ENCODE measurements at regions not wholly inside any gene's neighbourhood (a gene's known extent, or its start where the extent isn't known, plus 50 kb on each side); places are given as distances from the start of the nearest gene placed in this dataset.

DNA sequence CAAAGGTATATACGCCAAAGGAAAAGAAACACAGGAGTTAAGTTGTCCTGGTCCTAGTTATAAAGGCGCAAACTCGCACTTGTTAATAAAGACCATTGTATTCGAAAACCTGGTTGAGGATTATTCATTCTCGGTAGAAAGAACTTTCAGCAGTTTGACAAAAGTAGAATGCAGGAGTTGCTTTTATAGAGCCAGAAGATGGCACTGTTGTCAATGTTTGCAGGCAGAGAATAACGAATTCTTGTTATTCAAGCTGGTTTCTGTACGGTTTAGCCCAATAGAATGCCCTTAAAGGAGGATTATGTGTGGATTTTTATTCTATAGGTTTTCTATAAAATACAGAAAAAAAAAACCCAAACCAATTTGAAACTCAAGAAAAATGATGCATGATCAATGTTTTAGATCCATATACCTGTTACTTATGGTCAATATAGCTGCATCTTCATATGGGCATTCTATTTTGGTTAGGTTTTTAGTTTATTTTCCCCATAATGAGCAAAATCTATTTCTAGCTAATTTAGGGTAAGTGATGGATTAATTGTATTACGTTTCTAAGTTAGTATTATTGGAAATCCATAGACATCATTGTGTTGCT is 510.3 kb downstream of the PLCL1 start:
- Histone ChIP-seq H3K9me3 (ENCODE audit: low read depth, low read length, poor library complexity, severe bottlenecking) (no peaks in the 10 kb centered on the region), H3K4me1 (ENCODE audit: insufficient read depth, low read length, poor library complexity, severe bottlenecking) (peaks cover 4% of the 10 kb centered on the region), H3K36me3 (ENCODE audit: insufficient read depth, low read length, poor library complexity, severe bottlenecking) (no peaks in the 10 kb centered on the region), H3K4me3 (ENCODE audit: low read depth, low read length, poor library complexity, severe bottlenecking) (no peak overlapping the region), H3K27me3 (replicated peaks; ENCODE audit: insufficient read depth, low read depth, low read length, poor library complexity) (peaks cover 13% of the 10 kb centered on the region), H3K27ac (ENCODE audit: low read depth, low read length, poor library complexity, severe bottlenecking) (no peak overlapping the region)
- intact Hi-C loops (cut with micrococcal nuclease; ENCODE audit: unreplicated experiment), result loop anchor here (2.0 to 10.0 kb wide), 4 partner anchors 1172 to 1623 kb away; no protein-coding TSS in a partner anchor
- ChIA-PET POLR2A (ENCODE audit: low non-redundant PET) (no interaction called here), CTCF (interaction anchor here (0.6 to 1.2 kb wide), 4 partner anchors 19 to 1425 kb away, joined by 3 to 8 read pairs (median 4); no protein-coding TSS in a partner anchor)
- DNase-seq (ENCODE audit: low spot score), result peak; percentile 65
- TF ChIP-seq, protein P1, sequence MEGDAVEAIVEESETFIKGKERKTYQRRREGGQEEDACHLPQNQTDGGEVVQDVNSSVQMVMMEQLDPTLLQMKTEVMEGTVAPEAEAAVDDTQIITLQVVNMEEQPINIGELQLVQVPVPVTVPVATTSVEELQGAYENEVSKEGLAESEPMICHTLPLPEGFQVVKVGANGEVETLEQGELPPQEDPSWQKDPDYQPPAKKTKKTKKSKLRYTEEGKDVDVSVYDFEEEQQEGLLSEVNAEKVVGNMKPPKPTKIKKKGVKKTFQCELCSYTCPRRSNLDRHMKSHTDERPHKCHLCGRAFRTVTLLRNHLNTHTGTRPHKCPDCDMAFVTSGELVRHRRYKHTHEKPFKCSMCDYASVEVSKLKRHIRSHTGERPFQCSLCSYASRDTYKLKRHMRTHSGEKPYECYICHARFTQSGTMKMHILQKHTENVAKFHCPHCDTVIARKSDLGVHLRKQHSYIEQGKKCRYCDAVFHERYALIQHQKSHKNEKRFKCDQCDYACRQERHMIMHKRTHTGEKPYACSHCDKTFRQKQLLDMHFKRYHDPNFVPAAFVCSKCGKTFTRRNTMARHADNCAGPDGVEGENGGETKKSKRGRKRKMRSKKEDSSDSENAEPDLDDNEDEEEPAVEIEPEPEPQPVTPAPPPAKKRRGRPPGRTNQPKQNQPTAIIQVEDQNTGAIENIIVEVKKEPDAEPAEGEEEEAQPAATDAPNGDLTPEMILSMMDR (conservative IDR thresholded peaks at IDR 0.05; ENCODE audit: low read depth, low read length), result peak; percentile 73
- TF ChIP-seq EZH2 (IDR thresholded peaks at IDR 0.05; ENCODE audit: borderline replicate concordance, low read depth, low read length, poor library complexity, severe bottlenecking), result no peak
- no TSS peak for BruUV-seq (replicated peaks)

DNA sequence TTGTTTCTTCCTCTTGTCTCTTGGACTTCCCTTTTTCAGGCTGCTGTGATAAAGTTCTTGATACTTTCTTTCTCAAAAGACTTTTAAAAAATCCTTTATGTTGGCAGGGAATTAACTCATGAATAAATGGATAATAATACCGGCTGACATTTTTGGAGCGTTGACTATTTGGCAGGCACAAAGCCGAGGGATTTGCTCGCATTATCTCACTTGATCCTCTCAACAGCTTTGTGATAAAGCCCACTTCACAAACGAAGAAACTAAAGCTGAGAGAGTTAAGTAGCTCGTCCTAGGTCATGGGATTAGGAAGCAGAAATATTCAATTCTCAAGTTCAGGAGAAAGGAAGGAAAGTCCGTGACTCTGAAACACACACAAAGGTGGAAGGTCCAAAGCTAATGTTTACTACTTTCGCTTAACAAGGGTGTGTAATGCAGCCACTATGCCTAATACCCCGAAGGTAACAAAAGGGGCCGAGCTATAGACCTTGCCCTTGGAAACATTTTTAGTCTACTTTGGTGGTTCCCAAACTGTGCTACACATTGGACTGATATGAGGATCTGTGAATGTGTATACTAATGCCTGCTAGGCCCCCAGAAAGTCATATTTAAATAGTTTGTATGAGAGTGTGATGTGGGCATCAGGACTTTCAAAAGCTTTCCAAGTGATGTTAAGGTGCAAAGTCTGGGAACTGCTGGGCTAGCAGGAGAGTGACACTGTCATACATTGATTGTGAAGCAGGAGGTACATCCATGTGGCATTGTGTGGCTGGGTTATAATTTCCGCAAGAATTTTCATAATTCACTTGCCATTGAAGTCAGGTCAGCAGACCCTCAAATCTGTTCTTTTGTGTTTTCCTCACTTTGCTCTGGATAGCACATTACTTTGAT is 508.4 kb downstream of the PLCL1 start:
- POLR2A ChIA-PET (ENCODE audit: low non-redundant PET), result no interaction called here
- TF ChIP-seq, protein P1 (conservative IDR thresholded peaks at IDR 0.05; ENCODE audit: low read depth, low read length), result no peak
- no peak for TF ChIP-seq EZH2 (IDR thresholded peaks at IDR 0.05; ENCODE audit: borderline replicate concordance, low read depth, low read length, poor library complexity, severe bottlenecking)
- no peak overlapping the region for H3K27ac ChIP-seq (ENCODE audit: low read depth, low read length, poor library complexity, severe bottlenecking)
- H3K9me3 ChIP-seq (ENCODE audit: low read depth, low read length, poor library complexity, severe bottlenecking), result no peaks in the 10 kb centered on the region
- H3K36me3 ChIP-seq (ENCODE audit: insufficient read depth, low read length, poor library complexity, severe bottlenecking), result no peaks in the 10 kb centered on the region
- H3K4me3 ChIP-seq (ENCODE audit: low read depth, low read length, poor library complexity, severe bottlenecking), result no peak overlapping the region
- CTCF ChIA-PET, result no interaction called here
- intact Hi-C loops (cut with micrococcal nuclease; ENCODE audit: unreplicated experiment), result loop anchor here (5.0 to 10.0 kb wide), 3 partner anchors 1292 to 1624 kb away; no protein-coding TSS in a partner anchor
- no TSS peak for BruUV-seq (replicated peaks)
- peak; percentile 7 for DNase-seq (ENCODE audit: low spot score)
- H3K4me1 ChIP-seq (ENCODE audit: insufficient read depth, low read length, poor library complexity, severe bottlenecking), result peaks cover 4% of the 10 kb centered on the region
- H3K27me3 ChIP-seq (replicated peaks; ENCODE audit: insufficient read depth, low read depth, low read length, poor library complexity), result peaks cover under 1% of the 10 kb centered on the region

DNA sequence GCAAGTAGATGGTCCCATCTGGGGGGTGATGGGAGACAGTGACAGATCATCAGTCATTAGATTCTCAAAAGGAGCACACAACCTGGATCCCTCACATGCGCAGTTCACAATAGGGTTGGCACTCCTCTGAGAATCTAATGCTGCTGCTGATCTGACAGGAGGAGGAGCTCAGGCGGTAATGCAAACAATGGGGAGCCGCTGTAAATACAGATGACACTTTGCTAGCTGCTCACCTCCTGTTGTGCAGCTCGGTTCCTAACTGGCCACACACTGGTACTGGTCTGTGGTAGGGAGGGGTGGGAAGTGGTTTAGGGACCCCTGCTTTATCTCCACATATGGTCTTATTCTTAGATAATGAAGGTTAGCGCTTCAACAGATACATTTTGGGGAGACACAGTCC is 506.6 kb downstream of the PLCL1 start:
- BruUV-seq (replicated peaks), result no TSS peak
- TF ChIP-seq, protein P1 (conservative IDR thresholded peaks at IDR 0.05; ENCODE audit: low read depth, low read length), result no peak
- no peak for TF ChIP-seq EZH2 (IDR thresholded peaks at IDR 0.05; ENCODE audit: borderline replicate concordance, low read depth, low read length, poor library complexity, severe bottlenecking)
- Histone ChIP-seq H3K4me3 (ENCODE audit: low read depth, low read length, poor library complexity, severe bottlenecking) (no peak overlapping the region), H3K36me3 (ENCODE audit: insufficient read depth, low read length, poor library complexity, severe bottlenecking) (no peaks in the 10 kb centered on the region), H3K27me3 (replicated peaks; ENCODE audit: insufficient read depth, low read depth, low read length, poor library complexity) (no peaks in the 10 kb centered on the region), H3K9me3 (ENCODE audit: low read depth, low read length, poor library complexity, severe bottlenecking) (no peaks in the 10 kb centered on the region), H3K4me1 (ENCODE audit: insufficient read depth, low read length, poor library complexity, severe bottlenecking) (peaks cover 4% of the 10 kb centered on the region), H3K27ac (ENCODE audit: low read depth, low read length, poor library complexity, severe bottlenecking) (no peak overlapping the region)
- no peak for DNase-seq (ENCODE audit: low spot score)
- ChIA-PET CTCF (interaction anchor here (0.5 to 0.7 kb wide), 2 partner anchors 212 to 1286 kb away, joined by 3 read pairs; no protein-coding TSS in a partner anchor), POLR2A (ENCODE audit: low non-redundant PET) (interaction anchor here (0.5 kb wide), 1 partner anchor 1292 kb away, joined by 3 read pairs; no protein-coding TSS in a partner anchor)
- intact Hi-C loops (cut with micrococcal nuclease; ENCODE audit: unreplicated experiment), result loop anchor here (5.0 to 10.0 kb wide), 3 partner anchors 1294 to 1626 kb away; no protein-coding TSS in a partner anchor

Measured in A673 (cell line).